Fibroblast of lung (primary cell): ENCODE measurements at regions not wholly inside any gene's neighbourhood (a gene's known extent, or its start where the extent isn't known, plus 50 kb on each side); places are given as distances from the start of the nearest gene placed in this dataset.
A peak's percentile ranks its signal among the peaks of the same experiment; 100 is the strongest.

Source experiments
- DNase-seq, 2 donors: peaks; one replicate each; pipeline versions ENCODE4 v3.0.0 to v3.0.0-alpha.2; 2010; ENCODE audit warnings: low read depth in 2 of 2
- H2AFZ ChIP-seq: 2 replicates; pipeline ENCODE4 v1.5.1; 2012; ENCODE audit warnings: low read length, control low read depth, inconsistent platforms
- H3K27ac ChIP-seq: 2 replicates; pipeline ENCODE4 v1.5.1; 2011; ENCODE audit warnings: low read length, control low read depth; ENCODE audit not compliant: insufficient read depth
- H3K27me3 ChIP-seq: 2 replicates; pipeline ENCODE4 v1.5.1; 2011; ENCODE audit warnings: mild to moderate bottlenecking, low read length; ENCODE audit not compliant: control insufficient read depth, insufficient read depth
- H3K36me3 ChIP-seq: 2 replicates; pipeline ENCODE4 v1.5.1; 2011; ENCODE audit warnings: low read length; ENCODE audit not compliant: control insufficient read depth, insufficient read depth
- H3K4me1 ChIP-seq: 2 replicates; pipeline ENCODE4 v1.5.1; 2011; ENCODE audit warnings: low read length; ENCODE audit not compliant: control insufficient read depth, insufficient read depth; ENCODE audit errors: extremely low read depth
- H3K4me2 ChIP-seq: 2 replicates; pipeline ENCODE4 v1.5.1; 2011; ENCODE audit warnings: low read length, control low read depth; ENCODE audit not compliant: insufficient read depth; ENCODE audit errors: extremely low read depth
- H3K4me3 ChIP-seq, 4 experiments: fragments of 200-600 bp in 1 of 4; sonication (generic) in 1 of 4; replicated peaks in 1 of 4; 2 replicates each; pipeline ENCODE4 v1.5.1; 2011 to 2016; ENCODE audit warnings: low read length in 4 of 4, low read depth in 3 of 4, mild to moderate bottlenecking in 3 of 4, control low read depth in 2 of 4, inconsistent platforms in 1 of 4, mixed read lengths in 1 of 4; ENCODE audit not compliant: insufficient read depth in 1 of 4; ENCODE audit errors: control extremely low read depth in 1 of 4
- H3K79me2 ChIP-seq: 2 replicates; pipeline ENCODE4 v1.5.1; 2012; ENCODE audit warnings: mild to moderate bottlenecking, low read length, inconsistent platforms; ENCODE audit not compliant: control insufficient read depth, insufficient read depth
- H3K9ac ChIP-seq: 2 replicates; pipeline ENCODE4 v1.5.1; 2011; ENCODE audit warnings: mild to moderate bottlenecking, low read length, control low read depth; ENCODE audit not compliant: insufficient read depth
- H3K9me3 ChIP-seq: 2 replicates; pipeline ENCODE4 v1.5.1; 2012; ENCODE audit warnings: low read depth, low read length; ENCODE audit not compliant: control insufficient read depth, insufficient read depth
- H4K20me1 ChIP-seq: 2 replicates; pipeline ENCODE4 v1.5.1; 2011; ENCODE audit warnings: low read length; ENCODE audit not compliant: control insufficient read depth, insufficient read depth; ENCODE audit errors: extremely low read depth
- EZH2 ChIP-seq: IDR thresholded peaks from 2 replicates; pipeline ENCODE4 v1.5.1; 2012; ENCODE audit warnings: low read length, control low read depth, mild to moderate bottlenecking; ENCODE audit errors: missing control alignments
- TF ChIP-seq, protein P1 (sequence below), 2 donors: IDR thresholded peaks in 1 of 2; conservative IDR thresholded peaks in 1 of 2; 1 replicate in 1 of 2; 2 replicates in 1 of 2; pipeline ENCODE4 v1.5.1; 2011 to 2012; ENCODE audit warnings: low read length in 2 of 2, control low read depth in 1 of 2, inconsistent platforms in 1 of 2, low read depth in 1 of 2, mild to moderate bottlenecking in 1 of 2

DNA sequence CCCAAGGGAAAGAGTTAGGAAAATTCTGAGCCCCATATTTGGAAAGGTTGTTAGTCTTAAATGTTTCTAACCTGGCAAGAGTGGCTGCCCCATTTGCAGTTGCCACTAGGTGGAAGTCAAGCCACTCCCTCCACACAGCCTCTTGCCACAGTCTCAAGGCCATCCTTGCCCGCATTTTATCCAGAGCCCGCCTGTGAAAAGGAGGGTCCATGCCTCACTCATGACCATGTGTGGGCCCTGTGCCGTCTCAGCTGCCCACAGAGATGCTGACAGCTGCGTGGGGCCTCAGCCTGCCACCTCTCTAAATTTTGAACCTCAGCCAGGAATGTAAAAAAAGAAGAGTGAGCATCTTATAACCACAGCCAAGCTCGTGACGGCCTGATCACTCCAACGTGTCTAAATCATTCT is 201.5 kb upstream of the FAM241A start:
- H3K4me3 ChIP-seq = no peak overlapping the region
- H3K9me3 ChIP-seq = no peaks in the 10 kb centered on the region
- H3K9ac ChIP-seq = no peak overlapping the region
- no peaks in the 10 kb centered on the region for H3K36me3 ChIP-seq
- H3K79me2 ChIP-seq = no peaks in the 10 kb centered on the region
- H3K27me3 ChIP-seq = no peaks in the 10 kb centered on the region
- H3K4me2 ChIP-seq = no peak overlapping the region
- DNase-seq = peak; percentile 9 to 40
- H3K27ac ChIP-seq = no peak overlapping the region
- no peaks in the 10 kb centered on the region for H4K20me1 ChIP-seq
- H2AFZ ChIP-seq = no peak overlapping the region
- TF ChIP-seq, protein P1, sequence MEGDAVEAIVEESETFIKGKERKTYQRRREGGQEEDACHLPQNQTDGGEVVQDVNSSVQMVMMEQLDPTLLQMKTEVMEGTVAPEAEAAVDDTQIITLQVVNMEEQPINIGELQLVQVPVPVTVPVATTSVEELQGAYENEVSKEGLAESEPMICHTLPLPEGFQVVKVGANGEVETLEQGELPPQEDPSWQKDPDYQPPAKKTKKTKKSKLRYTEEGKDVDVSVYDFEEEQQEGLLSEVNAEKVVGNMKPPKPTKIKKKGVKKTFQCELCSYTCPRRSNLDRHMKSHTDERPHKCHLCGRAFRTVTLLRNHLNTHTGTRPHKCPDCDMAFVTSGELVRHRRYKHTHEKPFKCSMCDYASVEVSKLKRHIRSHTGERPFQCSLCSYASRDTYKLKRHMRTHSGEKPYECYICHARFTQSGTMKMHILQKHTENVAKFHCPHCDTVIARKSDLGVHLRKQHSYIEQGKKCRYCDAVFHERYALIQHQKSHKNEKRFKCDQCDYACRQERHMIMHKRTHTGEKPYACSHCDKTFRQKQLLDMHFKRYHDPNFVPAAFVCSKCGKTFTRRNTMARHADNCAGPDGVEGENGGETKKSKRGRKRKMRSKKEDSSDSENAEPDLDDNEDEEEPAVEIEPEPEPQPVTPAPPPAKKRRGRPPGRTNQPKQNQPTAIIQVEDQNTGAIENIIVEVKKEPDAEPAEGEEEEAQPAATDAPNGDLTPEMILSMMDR (conservative IDR thresholded peaks at IDR 0.05 in 1 of 2, IDR thresholded peaks at IDR 0.05 in 1 of 2; ENCODE audit: low read depth in 1 of 2, low read length in 2 of 2) = peak; percentile 17 to 48
- TF ChIP-seq EZH2 = no peak
- H3K4me1 ChIP-seq = no peaks in the 10 kb centered on the region

DNA sequence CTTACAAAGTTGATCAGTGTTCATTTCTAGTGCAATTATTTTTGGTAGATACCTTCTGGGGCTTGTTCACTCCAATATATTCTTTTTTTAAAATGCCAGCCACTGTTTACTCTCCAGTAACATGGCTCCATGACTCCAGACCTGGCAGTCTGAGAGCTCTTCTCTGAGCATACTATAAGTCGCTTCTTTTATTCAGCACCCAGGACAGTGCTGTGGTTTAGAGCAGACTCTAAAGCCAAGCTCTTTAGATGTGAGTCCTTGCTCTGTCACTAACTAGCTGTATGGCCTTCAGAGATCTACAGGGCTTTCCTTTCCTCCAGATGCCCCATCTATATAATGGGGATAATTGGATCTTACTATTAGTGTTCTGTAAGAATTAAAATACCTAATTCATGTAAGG is 200.2 kb upstream of the FAM241A start:
- H4K20me1 ChIP-seq = no peaks in the 10 kb centered on the region
- no peaks in the 10 kb centered on the region for H3K36me3 ChIP-seq
- H2AFZ ChIP-seq = no peak overlapping the region
- H3K9ac ChIP-seq = no peak overlapping the region
- H3K4me3 ChIP-seq = no peak overlapping the region
- H3K4me2 ChIP-seq = no peak overlapping the region
- H3K4me1 ChIP-seq = no peaks in the 10 kb centered on the region
- no peak for TF ChIP-seq EZH2
- TF ChIP-seq, protein P1 (conservative IDR thresholded peaks at IDR 0.05 in 1 of 2, IDR thresholded peaks at IDR 0.05 in 1 of 2; ENCODE audit: low read depth in 1 of 2, low read length in 2 of 2) = no peak
- DNase-seq = peak in 1 of 2 donors; percentile 9
- H3K27me3 ChIP-seq = no peaks in the 10 kb centered on the region
- no peaks in the 10 kb centered on the region for H3K79me2 ChIP-seq
- no peaks in the 10 kb centered on the region for H3K9me3 ChIP-seq
- no peak overlapping the region for H3K27ac ChIP-seq

DNA sequence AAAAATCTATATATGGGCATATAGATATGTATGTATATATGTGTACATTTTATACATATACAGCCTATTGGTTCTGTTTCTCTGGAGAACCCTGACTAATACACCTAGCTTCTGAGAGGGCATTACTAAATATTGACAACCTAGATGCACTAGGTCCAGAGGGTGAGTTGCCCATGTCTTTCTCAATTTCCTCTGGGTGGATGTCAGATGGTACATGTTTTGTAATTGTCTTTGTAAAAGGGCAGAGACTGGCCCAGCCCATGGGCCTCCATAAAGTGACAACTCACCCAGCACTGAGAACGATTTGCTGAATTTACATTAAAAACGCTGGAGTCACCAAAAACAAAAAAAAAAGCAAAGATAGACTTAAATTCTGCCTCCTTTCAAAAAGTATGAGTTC is 198.5 kb upstream of the FAM241A start:
- Histone ChIP-seq H3K4me3 (no peak overlapping the region), H3K4me1 (no peaks in the 10 kb centered on the region), H3K27me3 (no peaks in the 10 kb centered on the region), H3K36me3 (no peaks in the 10 kb centered on the region), H3K9me3 (no peaks in the 10 kb centered on the region), H3K27ac (no peak overlapping the region), H2AFZ (no peak overlapping the region), H3K79me2 (no peaks in the 10 kb centered on the region), H3K4me2 (no peak overlapping the region), H4K20me1 (no peaks in the 10 kb centered on the region), H3K9ac (no peak overlapping the region)
- TF ChIP-seq, protein P1 (conservative IDR thresholded peaks at IDR 0.05 in 1 of 2, IDR thresholded peaks at IDR 0.05 in 1 of 2; ENCODE audit: low read depth in 1 of 2, low read length in 2 of 2) = no peak
- TF ChIP-seq EZH2 = no peak
- DNase-seq = no peak
